ENCODE measurements at regions not wholly inside any gene's neighbourhood (a gene's known extent, or its start where the extent isn't known, plus 50 kb on each side); places are given as distances from the start of the nearest gene placed in this dataset.

GRCh38 chr14:56703947-56704346 lies 106.3 kb downstream of the OTX2 start:
- Mint-ChIP-seq H3K27ac (no peak overlapping the region), H3K4me1 (no peaks in the 10 kb centered on the region), H3K4me3 (no peak overlapping the region), H3K27me3 (peaks cover 11% of the 10 kb centered on the region), H3K9me3 (no peaks in the 10 kb centered on the region), H3K36me3 (no peaks in the 10 kb centered on the region)
- no peaks in the 10 kb centered on the region for H3K4me1 ChIP-seq (ENCODE audit: control insufficient read depth, insufficient read depth, low read length, poor library complexity, severe bottlenecking)
- no peak for DNase-seq
- no peak overlapping the region for H3K27ac ChIP-seq (ENCODE audit: insufficient read depth, low read length, poor library complexity, severe bottlenecking)
- H3K4me3 ChIP-seq (ENCODE audit: low read depth, low read length): no peak overlapping the region
- H3K27me3 ChIP-seq (ENCODE audit: control insufficient read depth, insufficient read depth, low read length): no peaks in the 10 kb centered on the region
- ATAC-seq (ENCODE audit: low read depth in 2 of 2): no peak
- no peaks in the 10 kb centered on the region for H3K9me3 ChIP-seq (ENCODE audit: control insufficient read depth in 2 of 2, low read length in 2 of 2)
- no peaks in the 10 kb centered on the region for H3K36me3 ChIP-seq (ENCODE audit: control insufficient read depth, insufficient read depth, low read length)

GRCh38 chr14:56702515-56702914 lies 107.8 kb downstream of the OTX2 start:
- no peak overlapping the region for H3K4me3 ChIP-seq (ENCODE audit: low read depth, low read length)
- H3K36me3 Mint-ChIP-seq: no peaks in the 10 kb centered on the region
- no peaks in the 10 kb centered on the region for H3K4me1 Mint-ChIP-seq
- no peak overlapping the region for H3K27ac ChIP-seq (ENCODE audit: insufficient read depth, low read length, poor library complexity, severe bottlenecking)
- no peak overlapping the region for H3K27ac Mint-ChIP-seq
- no peaks in the 10 kb centered on the region for H3K4me1 ChIP-seq (ENCODE audit: control insufficient read depth, insufficient read depth, low read length, poor library complexity, severe bottlenecking)
- no peaks in the 10 kb centered on the region for H3K27me3 ChIP-seq (ENCODE audit: control insufficient read depth, insufficient read depth, low read length)
- H3K9me3 Mint-ChIP-seq: no peaks in the 10 kb centered on the region
- no peak for DNase-seq
- H3K36me3 ChIP-seq (ENCODE audit: control insufficient read depth, insufficient read depth, low read length): no peaks in the 10 kb centered on the region
- no peaks in the 10 kb centered on the region for H3K9me3 ChIP-seq (ENCODE audit: control insufficient read depth in 2 of 2, low read length in 2 of 2)
- ATAC-seq (ENCODE audit: low read depth in 2 of 2): no peak
- peaks cover 9% of the 10 kb centered on the region for H3K27me3 Mint-ChIP-seq
- no peak overlapping the region for H3K4me3 Mint-ChIP-seq

All from CD4-positive, CD25-positive, alpha-beta regulatory T cell (primary cell).